ENCODE measurements at regions not wholly inside any gene's neighbourhood (a gene's known extent, or its start where the extent isn't known, plus 50 kb on each side); places are given as distances from the start of the nearest gene placed in this dataset.
"Not testable (repeated sequence)": the region's sequence is repeated elsewhere in the genome, so short reads cannot be mapped to it uniquely, and the experiment has no call there.

GRCh38 chr13:78866076-78866475 lies 207.1 kb upstream of the OBI1 start:
- DNase-seq (ENCODE audit: low spot score) = not testable (repeated sequence)

DNA sequence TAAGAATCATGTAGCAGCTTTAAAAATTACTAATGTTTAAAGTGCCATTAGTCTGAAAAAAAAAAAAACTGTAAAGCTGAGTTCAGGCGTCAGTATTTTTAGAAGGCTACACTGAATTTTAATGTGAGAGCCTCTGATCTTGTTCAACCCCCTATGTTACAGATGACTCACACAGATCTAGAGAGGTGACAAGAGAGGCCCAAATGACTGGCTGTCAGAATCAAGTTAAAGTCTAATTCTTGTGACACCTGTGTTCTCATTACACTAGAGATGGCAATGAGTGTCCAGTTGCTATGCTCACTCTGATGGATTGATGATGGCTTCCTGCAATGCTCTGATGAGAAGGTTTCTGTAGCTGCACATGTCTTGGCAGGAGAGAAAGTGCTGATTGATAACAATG lies 203.5 kb upstream of the OBI1 start:
- no peak for DNase-seq (ENCODE audit: low spot score)

- DNase-seq (ENCODE audit: low spot score) = no peak
These were observed 193.8 kb upstream of the OBI1 start for GRCh38 chr13:78852709-78853108.

- DNase-seq (ENCODE audit: low spot score) = no peak
These were observed 186.9 kb upstream of the OBI1 start for GRCh38 chr13:78845656-78846365.

- no peak for DNase-seq (ENCODE audit: low spot score)
These were observed 185.2 kb upstream of the OBI1 start for GRCh38 chr13:78844106-78844505.

DNA sequence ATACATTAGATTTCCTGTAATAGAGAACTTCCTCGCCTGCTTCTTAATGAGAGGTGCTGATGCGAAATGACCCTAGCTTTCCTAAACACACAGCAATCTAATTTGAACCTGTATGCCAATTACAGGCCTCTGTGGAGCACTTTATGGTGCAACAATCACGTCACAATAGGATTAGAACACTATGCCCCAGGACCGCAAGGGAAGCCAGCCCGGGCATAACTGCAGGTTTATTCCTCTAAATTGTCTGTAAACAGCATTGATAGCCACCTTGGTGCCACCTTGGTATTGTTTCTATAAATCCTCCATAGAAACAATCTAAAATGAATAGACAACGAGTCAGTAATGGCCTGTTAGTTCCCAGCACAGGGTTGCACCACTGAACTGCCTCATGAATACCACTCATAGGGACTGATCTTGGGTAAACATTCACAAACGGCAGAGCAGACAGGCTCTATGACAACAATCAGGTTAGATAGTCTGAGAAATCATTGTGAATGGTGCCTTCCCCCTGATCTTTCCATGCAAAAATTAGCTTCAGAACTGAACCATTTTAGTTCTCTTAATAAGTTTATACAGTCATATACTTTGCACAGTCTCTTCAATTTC lies 182.5 kb upstream of the OBI1 start:
- DNase-seq (ENCODE audit: low spot score) = no peak

- no peak for DNase-seq (ENCODE audit: low spot score)
These were observed 177.4 kb upstream of the OBI1 start for GRCh38 chr13:78836238-78836784.

DNA sequence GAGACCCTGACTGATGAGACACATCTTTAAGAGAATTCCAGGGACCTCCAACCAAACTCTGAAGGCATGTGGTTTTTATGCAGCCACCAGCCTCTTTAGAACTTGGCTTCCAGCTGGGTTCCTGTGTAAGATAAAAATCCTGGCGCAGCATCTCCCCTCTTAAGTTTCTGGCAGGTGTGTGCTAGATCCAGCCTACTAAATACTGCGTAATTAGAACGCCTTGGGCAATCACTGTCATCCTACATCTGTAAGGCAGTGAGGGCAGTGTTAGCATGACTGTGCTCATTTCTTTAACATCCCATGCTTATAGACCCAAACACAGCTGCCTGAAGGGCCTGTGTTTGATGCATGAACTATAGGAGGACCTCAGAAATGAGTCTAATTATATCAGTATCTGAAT lies 173.5 kb upstream of the OBI1 start:
- no peak for DNase-seq (ENCODE audit: low spot score)

DNA sequence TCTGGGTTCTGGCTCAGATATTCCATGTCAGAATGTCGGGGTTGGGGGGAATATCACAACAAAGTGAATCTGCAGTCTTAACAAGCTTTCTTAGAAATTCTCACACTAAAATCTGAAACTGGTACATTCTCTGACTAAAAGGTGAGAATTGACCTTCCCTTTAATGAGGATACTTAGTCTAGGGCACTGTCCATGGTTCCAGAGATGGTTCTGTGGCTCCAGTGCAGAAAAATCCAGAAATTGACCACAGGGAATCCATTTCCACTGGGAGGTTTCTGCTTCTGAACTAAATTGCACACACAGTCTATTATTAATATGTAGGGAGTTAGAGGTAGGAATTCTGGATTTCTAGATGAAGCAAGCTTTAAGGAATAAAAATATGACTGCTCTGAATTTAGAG lies 171.6 kb upstream of the OBI1 start:
- no peak for DNase-seq (ENCODE audit: low spot score)

- DNase-seq (ENCODE audit: low spot score) = no peak
These were observed 170.9 kb upstream of the OBI1 start for GRCh38 chr13:78829821-78830220.

DNA sequence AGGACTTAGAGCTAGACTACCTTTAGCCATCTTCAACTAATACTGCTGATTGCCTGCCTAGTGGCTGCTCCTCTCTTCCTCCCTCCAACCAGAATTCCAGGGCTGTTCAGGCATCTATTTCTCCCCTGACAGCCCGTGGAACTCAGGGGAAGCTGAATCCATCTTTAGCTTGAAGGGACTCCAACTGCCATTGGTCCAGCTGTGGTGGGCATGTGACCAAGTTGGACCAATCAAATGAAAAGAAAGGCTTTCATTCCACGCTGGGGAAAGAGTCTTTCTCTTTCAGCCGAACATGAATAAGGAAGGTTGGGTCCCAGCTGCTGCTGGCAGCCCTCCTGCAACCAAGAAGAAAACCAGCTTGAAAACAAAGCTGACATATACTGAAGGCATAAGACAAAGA lies 168.5 kb upstream of the OBI1 start:
- DNase-seq (ENCODE audit: low spot score) = no peak

- no peak for DNase-seq (ENCODE audit: low spot score)
These were observed 168.0 kb upstream of the OBI1 start for GRCh38 chr13:78826936-78827335.

DNA sequence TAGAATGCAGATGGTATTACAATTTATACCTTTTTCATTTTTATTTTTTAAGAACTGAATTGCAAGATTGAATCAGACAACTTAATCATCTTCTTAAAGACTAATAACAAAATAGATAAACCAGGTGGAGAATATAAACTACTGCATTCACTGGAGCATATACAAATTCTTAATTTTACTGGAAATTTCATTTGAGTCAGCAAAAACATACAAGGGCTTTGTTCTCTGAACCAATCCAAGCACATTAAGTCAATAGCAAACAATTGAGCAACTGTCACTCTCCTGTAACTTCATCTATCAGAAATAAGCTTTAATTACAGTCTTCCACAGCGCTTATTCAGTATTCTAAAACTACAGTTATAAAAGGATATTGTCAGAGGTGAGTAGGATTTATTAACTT lies 167.4 kb upstream of the OBI1 start:
- no peak for DNase-seq (ENCODE audit: low spot score)

- no peak for DNase-seq (ENCODE audit: low spot score)
These were observed 161.6 kb upstream of the OBI1 start for GRCh38 chr13:78820541-78820940.

GRCh38 chr13:78816592-78816991 lies 157.6 kb upstream of the OBI1 start:
- no peak for DNase-seq (ENCODE audit: low spot score)

DNA sequence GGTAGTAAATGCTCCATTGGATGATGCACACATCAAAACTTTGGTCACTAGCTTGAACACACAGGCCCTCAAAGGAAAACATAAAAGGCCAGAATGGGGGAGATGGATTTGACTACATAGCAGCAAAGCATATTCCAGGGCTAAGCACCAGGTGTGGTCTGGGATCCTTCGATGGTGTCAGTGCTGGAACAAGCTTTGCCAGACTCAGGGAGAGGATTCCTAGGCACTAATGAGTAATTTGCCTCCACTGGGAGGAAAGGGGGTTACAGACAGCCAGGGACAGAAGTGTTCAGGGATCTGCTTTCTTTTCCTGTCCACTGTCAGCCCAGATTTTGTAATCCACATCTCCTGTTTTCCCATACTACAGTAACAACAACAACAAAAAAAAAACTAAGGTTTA lies 157.2 kb upstream of the OBI1 start:
- no peak for DNase-seq (ENCODE audit: low spot score)

DNA sequence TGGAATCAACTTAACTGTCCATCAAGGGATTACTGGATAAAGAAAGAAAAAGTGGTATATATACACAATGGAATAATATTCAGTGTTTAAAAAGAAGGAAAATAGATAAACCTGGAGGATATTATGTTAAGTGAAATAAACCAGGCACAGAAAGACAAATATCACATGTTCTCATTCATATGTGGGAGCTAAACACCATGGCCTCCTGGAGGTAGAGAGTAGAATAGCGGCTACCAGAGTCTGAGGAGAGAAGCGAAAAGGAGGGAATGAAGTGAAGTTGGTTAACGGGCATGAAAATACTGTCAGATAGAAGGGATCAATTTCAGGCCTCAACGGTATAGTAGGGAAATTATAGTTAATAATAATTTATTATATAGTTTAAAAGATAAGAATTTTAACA lies 147.5 kb upstream of the OBI1 start:
- DNase-seq (ENCODE audit: low spot score) = no peak

DNA sequence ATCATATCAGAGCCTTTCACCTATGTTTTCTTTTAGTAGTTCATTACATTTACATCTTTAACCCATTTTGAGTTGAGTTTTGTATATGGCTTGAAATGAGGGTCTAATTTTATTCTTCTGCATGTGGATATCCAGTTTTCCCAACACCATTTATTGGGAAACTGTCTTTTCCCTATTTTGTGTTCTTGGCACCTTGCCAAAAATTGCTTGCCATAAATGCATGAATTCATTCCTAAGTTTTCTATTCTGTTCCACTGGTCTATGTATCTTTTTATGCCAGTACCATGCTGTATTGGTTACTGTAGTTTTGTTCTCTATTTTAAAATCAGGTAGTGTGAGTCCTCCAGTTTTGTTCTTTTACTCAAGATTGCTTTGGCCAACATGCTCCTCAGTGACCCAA lies 144.0 kb upstream of the OBI1 start:
- no peak for DNase-seq (ENCODE audit: low spot score)

DNA sequence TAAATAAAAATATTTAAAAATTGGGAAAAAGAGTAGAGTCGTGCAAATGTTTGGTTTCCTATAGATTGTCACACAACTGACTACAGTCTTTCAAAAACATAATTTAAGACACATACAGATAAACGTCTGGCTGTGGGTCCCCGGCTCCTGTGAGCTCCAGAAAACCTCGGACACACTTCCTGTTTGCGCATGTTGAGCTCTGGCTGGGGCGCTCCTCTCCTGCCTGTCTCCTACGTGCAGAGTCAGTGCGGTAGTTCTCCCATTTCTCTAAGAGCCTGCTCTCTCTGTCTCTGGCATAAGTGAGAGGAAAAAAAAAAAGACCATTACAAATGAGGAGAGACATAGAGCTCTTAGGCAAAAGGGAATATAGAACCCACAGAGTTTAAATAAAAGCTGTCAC lies 128.2 kb upstream of the OBI1 start:
- DNase-seq (ENCODE audit: low spot score) = no peak

- DNase-seq (ENCODE audit: low spot score) = no peak
These were observed 127.5 kb upstream of the OBI1 start for GRCh38 chr13:78786459-78786858.

- no peak for DNase-seq (ENCODE audit: low spot score)
These were observed 126.8 kb upstream of the OBI1 start for GRCh38 chr13:78785764-78786163.

GRCh38 chr13:78784014-78784750 lies 125.2 kb upstream of the OBI1 start:
- no peak for DNase-seq (ENCODE audit: low spot score)

- DNase-seq (ENCODE audit: low spot score) = no peak
These were observed 121.8 kb upstream of the OBI1 start for GRCh38 chr13:78780708-78781107.

All from hepatic stellate cell (primary cell).